K562 (cell line): ENCODE measurements at regions not wholly inside any gene's neighbourhood (a gene's known extent, or its start where the extent isn't known, plus 50 kb on each side); places are given as distances from the start of the nearest gene placed in this dataset.

Source experiments
- ATAC-seq: fragments of 200-7000 bp; cut with Tn5 transposase; 3 replicates; pipeline ENCODE4 v1.9.1; 2020; ENCODE audit warnings: moderate library complexity
- BruUV-seq: library from RNA; stranded (reverse); fragments of 400-500 nt; replicated peaks from 2 replicates; lab custom pipeline; 2021; lab: Mats Ljungman, UMichigan
- CTCF ChIA-PET: fragments of 300-600 bp; formaldehyde crosslinking; extraction: SDS; loops from one replicate; lab custom pipeline; 2021; ENCODE audit warnings: low intra/inter-chr PET ratio; lab: Yijun Ruan, JAX
- POLR2A ChIA-PET: fragments of 300-600, 350-650 bp; sonication (Branson Sonifier 250); formaldehyde crosslinking; extraction: SDS; loops from one replicate; lab custom pipeline; 2021; ENCODE audit warnings: antibody characterized with exemption, inconsistent platforms; lab: Yijun Ruan, JAX
- DNase-seq, 4 experiments: peaks; one replicate each; pipeline versions ENCODE4 v3.0.0 to v3.0.0-alpha.2; 2011 to 2018; ENCODE audit warnings: low spot score in 3 of 4, mixed read lengths in 3 of 4; ENCODE audit errors: extremely low read depth in 1 of 4
- FAIRE-seq: peaks from 2 replicates; lab custom pipeline; 2011; peaks lifted over from hg19 to GRCh38; lab: Jason Lieb, UNC
- H2AFZ ChIP-seq: 2 replicates; pipeline ENCODE4 v1.6.0; 2011; ENCODE audit warnings: low read depth, low read length, control low read depth, inconsistent platforms
- H3K27ac ChIP-seq: fragments of 200-600 bp; 3 replicates; pipeline ENCODE4 v1.8.0; 2011; ENCODE audit warnings: low read depth, mild to moderate bottlenecking, control low read depth, inconsistent platforms, low read length, moderate library complexity, mixed read lengths; ENCODE audit errors: extremely low read depth
- H3K27me3 ChIP-seq, 2 experiments: fragments of 300-600 bp in 1 of 2; 2 replicates in 1 of 2; 3 replicates in 1 of 2; pipeline versions ENCODE4 v1.6.0 to v1.8.0; 2011; ENCODE audit warnings: inconsistent platforms in 2 of 2, low read length in 2 of 2, mild to moderate bottlenecking in 1 of 2, mixed read lengths in 1 of 2, moderate library complexity in 1 of 2; ENCODE audit not compliant: control insufficient read depth in 2 of 2, insufficient read depth in 2 of 2
- H3K36me3 ChIP-seq: fragments of 300-600 bp; 3 replicates; pipeline ENCODE4 v1.8.0; 2011; ENCODE audit warnings: mild to moderate bottlenecking, low read length, inconsistent platforms; ENCODE audit not compliant: control insufficient read depth, insufficient read depth
- H3K4me1 ChIP-seq, 2 experiments: fragments of 200-600 bp in 1 of 2; replicated peaks in 1 of 2; 2 replicates in 1 of 2; 3 replicates in 1 of 2; pipeline versions ENCODE4 v1.5.1 to v1.8.0; 2011; ENCODE audit warnings: inconsistent platforms in 2 of 2, low read length in 2 of 2, mild to moderate bottlenecking in 1 of 2, mixed read lengths in 1 of 2, moderate library complexity in 1 of 2; ENCODE audit not compliant: control insufficient read depth in 2 of 2, insufficient read depth in 2 of 2
- H3K4me2 ChIP-seq: 2 replicates; pipeline ENCODE4 v1.6.1; 2011; ENCODE audit warnings: low read length, control low read depth, inconsistent platforms, mixed read lengths; ENCODE audit not compliant: insufficient read depth
- H3K4me3 ChIP-seq: fragments of 200-600 bp; sonication (generic), shearing (Covaris generic); 2 replicates; pipeline ENCODE4 v1.5.1; 2016; ENCODE audit warnings: control low read depth, inconsistent platforms
- H3K79me2 ChIP-seq: fragments of 200-600 bp; 3 replicates; pipeline ENCODE4 v1.8.0; 2011; ENCODE audit warnings: low read length, inconsistent platforms; ENCODE audit not compliant: control insufficient read depth, insufficient read depth
- H3K9ac ChIP-seq, 2 experiments: 2 replicates each; pipeline versions ENCODE4 v1.6.0 to v1.6.1; 2011; ENCODE audit warnings: low read depth in 2 of 2, low read length in 2 of 2, control low read depth in 1 of 2, inconsistent platforms in 1 of 2, mild to moderate bottlenecking in 1 of 2, mixed read lengths in 1 of 2; ENCODE audit not compliant: insufficient read depth in 1 of 2
- H3K9me1 ChIP-seq: one replicate; pipeline ENCODE4 v1.6.0; 2011; ENCODE audit warnings: inconsistent platforms, mild to moderate bottlenecking, low read length, moderate library complexity; ENCODE audit not compliant: control insufficient read depth, insufficient read depth
- H3K9me3 ChIP-seq: replicated peaks from 2 replicates; pipeline ENCODE4 v1.5.1; 2011; ENCODE audit warnings: low read depth, low read length, inconsistent platforms; ENCODE audit not compliant: control insufficient read depth, insufficient read depth
- H4K20me1 ChIP-seq: replicated peaks from 2 replicates; pipeline ENCODE4 v1.6.1; 2011; ENCODE audit warnings: low read length, inconsistent platforms, mixed read lengths; ENCODE audit not compliant: control insufficient read depth, insufficient read depth
- CHD4 ChIP-seq: fragments of 200-600 bp; sonication (generic); IDR thresholded peaks from 3 replicates; pipeline ENCODE4 v1.6.1; 2012; ENCODE audit warnings: low read depth, mild to moderate bottlenecking, mixed read lengths, low read length, inconsistent platforms; ENCODE audit not compliant: insufficient read depth, insufficient replicate concordance, poor library complexity, severe bottlenecking
- GTF2E2 ChIP-seq: fragments of 200-800 bp; sonication (Bioruptor generic); IDR thresholded peaks from 2 replicates; pipeline ENCODE4 v1.6.1; 2016; ENCODE audit warnings: missing genetic modification characterization, missing compliant biosample characterization
- HDAC3 ChIP-seq: fragments of 450-650 bp; IDR thresholded peaks from 2 replicates; pipeline ENCODE4 v1.6.1; 2018; ENCODE audit warnings: borderline replicate concordance, mild to moderate bottlenecking, moderate library complexity; ENCODE audit not compliant: partially characterized antibody
- HNRNPL ChIP-seq: fragments of 200-400 bp; formaldehyde crosslinking; IDR thresholded peaks from 2 replicates; pipeline ENCODE4 v1.6.1; 2017; ENCODE audit warnings: low read depth, mild to moderate bottlenecking, low read length
- KLF16 ChIP-seq: IDR thresholded peaks from 2 replicates; pipeline ENCODE4 v1.6.1; 2016; ENCODE audit warnings: antibody characterized with exemption
- MTF1 ChIP-seq: fragments of 250-450 bp; sonication (Bioruptor Pico); IDR thresholded peaks from 2 replicates; pipeline ENCODE4 v1.9.0; 2021; ENCODE audit warnings: moderate library complexity, mild to moderate bottlenecking, inconsistent platforms, borderline replicate concordance
- NEUROD1 ChIP-seq: fragments of 150-350 bp; IDR thresholded peaks from 2 replicates; pipeline ENCODE4 v1.6.1; 2014; ENCODE audit warnings: borderline replicate concordance, low read length, low read depth; ENCODE audit not compliant: partially characterized antibody
- SPI1 ChIP-seq: IDR thresholded peaks from 2 replicates; pipeline ENCODE4 v1.6.1; 2011; ENCODE audit warnings: low read depth, low read length, control low read depth, borderline replicate concordance
- SRSF7 ChIP-seq: fragments of 200-400 bp; formaldehyde crosslinking; optimal IDR thresholded peaks from 2 replicates; pipeline ENCODE3; 2017; ENCODE audit warnings: mild to moderate bottlenecking, low read depth, low read length
- TSHZ1 ChIP-seq: fragments of 250-450 bp; sonication (Bioruptor Pico); IDR thresholded peaks from 2 replicates; pipeline ENCODE4 v1.4.0; 2020; ENCODE audit warnings: mild to moderate bottlenecking, moderate library complexity
- ZBTB17 ChIP-seq: fragments of 450-650 bp; formaldehyde crosslinking; IDR thresholded peaks from 2 replicates; pipeline ENCODE4 v1.4.0; 2020; ENCODE audit warnings: mild to moderate bottlenecking
- ZC3H4 ChIP-seq: sonication (generic); formaldehyde crosslinking; IDR thresholded peaks from 2 replicates; pipeline ENCODE4 v1.9.0; 2021; ENCODE audit warnings: missing genetic modification reagents, borderline replicate concordance
- ZFX ChIP-seq: sonication (generic); formaldehyde crosslinking; IDR thresholded peaks from 2 replicates; pipeline ENCODE4 v1.8.0; 2022; ENCODE audit warnings: mild to moderate bottlenecking, missing genetic modification reagents, moderate library complexity
- ZNF217 ChIP-seq: sonication (generic); formaldehyde crosslinking; IDR thresholded peaks from 2 replicates; pipeline ENCODE4 v1.8.0; 2022; ENCODE audit warnings: mild to moderate bottlenecking, missing genetic modification reagents
- ZNF644 ChIP-seq: fragments of 200-800 bp; sonication (Bioruptor generic); IDR thresholded peaks from 2 replicates; pipeline ENCODE4 v1.6.1; 2016; ENCODE audit warnings: low read depth, missing genetic modification characterization, missing compliant biosample characterization
- ZNF785 ChIP-seq: fragments of 250-450 bp; sonication (Bioruptor Pico); IDR thresholded peaks from 2 replicates; pipeline ENCODE4 v1.4.0; 2020; ENCODE audit warnings: mild to moderate bottlenecking
- in situ Hi-C: fragments of 300-500 bp; cut with MboI; formaldehyde crosslinking; loops from 4 replicates; pipeline ENCODE4 v1.15.0; 2018; ENCODE audit warnings: inconsistent platforms, mixed read lengths
- intact Hi-C: fragments of 100-400 bp; cut with micrococcal nuclease; formaldehyde crosslinking; loops from 2 replicates; pipeline ENCODE4 v1.14.2; 2022
- TF ChIP-seq, protein P1 (sequence below): fragments of 450-650 bp; IDR thresholded peaks from 2 replicates; pipeline ENCODE4 v1.6.1; 2016; ENCODE audit warnings: antibody characterized with exemption

DNA sequence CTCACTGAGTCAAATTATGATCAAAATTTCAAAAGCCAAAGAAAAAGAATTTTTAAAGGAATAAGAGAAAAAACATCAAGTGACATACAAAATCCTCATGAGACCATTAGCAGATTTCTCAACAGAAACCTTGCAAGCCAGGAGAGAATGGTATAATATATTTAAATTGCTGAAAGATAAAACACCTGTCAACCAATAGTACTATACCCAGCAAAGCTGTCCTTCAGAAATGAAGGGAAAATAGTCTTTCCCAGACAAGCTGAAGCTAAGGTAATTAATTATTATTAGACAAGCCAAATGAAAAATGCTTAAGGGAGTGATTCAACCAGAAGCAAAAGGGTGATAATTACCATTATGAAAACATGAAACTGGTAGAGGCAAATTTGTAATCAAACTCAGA lies 104.2 kb upstream of the TET2 start:
- Histone ChIP-seq H3K27ac (no peak overlapping the region), H3K4me3 (no peak overlapping the region), H3K9me3 (no peaks in the 10 kb centered on the region; the same call in 1 of the 2 replicates), H3K9ac (no peak overlapping the region), H3K9me1 (no peaks in the 10 kb centered on the region), H2AFZ (no peak overlapping the region), H3K4me1 (no peaks in the 10 kb centered on the region), H3K4me2 (no peak overlapping the region), H4K20me1 (no peaks in the 10 kb centered on the region), H3K79me2 (no peaks in the 10 kb centered on the region), H3K27me3 (no peaks in the 10 kb centered on the region), H3K36me3 (no peaks in the 10 kb centered on the region)
- ATAC-seq: no peak
- ChIA-PET POLR2A (no interaction called here), CTCF (no interaction called here)
- FAIRE-seq: no peak
- TF ChIP-seq GTF2E2 (tag) (no peak), HNRNPL (no peak), ZBTB17 (no peak), ZNF217 (CRISPR knock-in tag) (no peak), SRSF7 (no peak), TSHZ1 (CRISPR knock-in tag) (no peak), CHD4 (no peak), ZFX (CRISPR knock-in tag) (no peak), HDAC3 (no peak), SPI1 (no peak), ZNF785 (no peak), ZNF644 (tag) (no peak), NEUROD1 (no peak), MTF1 (CRISPR knock-in tag) (no peak), ZC3H4 (CRISPR knock-in tag) (no peak), KLF16 (no peak)
- TF ChIP-seq, protein P1, sequence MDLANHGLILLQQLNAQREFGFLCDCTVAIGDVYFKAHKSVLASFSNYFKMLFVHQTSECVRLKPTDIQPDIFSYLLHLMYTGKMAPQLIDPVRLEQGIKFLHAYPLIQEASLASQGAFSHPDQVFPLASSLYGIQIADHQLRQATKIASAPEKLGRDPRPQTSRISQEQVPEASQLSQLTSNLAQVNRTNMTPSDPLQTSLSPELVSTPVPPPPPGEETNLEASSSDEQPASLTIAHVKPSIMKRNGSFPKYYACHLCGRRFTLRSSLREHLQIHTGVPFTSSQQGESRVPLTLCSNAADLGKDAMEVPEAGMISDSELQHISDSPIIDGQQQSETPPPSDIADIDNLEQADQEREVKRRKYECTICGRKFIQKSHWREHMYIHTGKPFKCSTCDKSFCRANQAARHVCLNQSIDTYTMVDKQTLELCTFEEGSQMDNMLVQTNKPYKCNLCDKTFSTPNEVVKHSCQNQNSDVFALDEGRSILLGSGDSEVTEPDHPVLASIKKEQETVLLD: no peak
- intact Hi-C loops (no loop called here), in situ Hi-C loops (no loop called here)
- no peak for DNase-seq
- BruUV-seq: no TSS peak
